Dendritic cell treated with granulocyte-macrophage colony-stimulating factor and Interleukin-4, amounts not matched to agents 40 ng/mL and 50 ng/mL, for 4 days (primary cell): ENCODE measurements at regions not wholly inside any gene's neighbourhood (a gene's known extent, or its start where the extent isn't known, plus 50 kb on each side); places are given as distances from the start of the nearest gene placed in this dataset.
"Not testable (repeated sequence)": the region's sequence is repeated elsewhere in the genome, so short reads cannot be mapped to it uniquely, and the experiment has no call there.

Experiments
- H3K27ac Mint-ChIP-seq: one replicate; pipeline ENCODE4 v1.8.0; 2022; ENCODE audit warnings: mild to moderate bottlenecking, mixed read lengths
- H3K27me3 Mint-ChIP-seq: one replicate; pipeline ENCODE4 v1.8.0; 2022; ENCODE audit warnings: mild to moderate bottlenecking, mixed read lengths
- H3K36me3 Mint-ChIP-seq: one replicate; pipeline ENCODE4 v1.8.0; 2022; ENCODE audit warnings: low read depth, mixed read lengths
- H3K4me1 Mint-ChIP-seq: one replicate; pipeline ENCODE4 v1.8.0; 2022; ENCODE audit warnings: low read depth, mixed read lengths
- H3K4me3 Mint-ChIP-seq: one replicate; pipeline ENCODE4 v1.8.0; 2022; ENCODE audit warnings: mild to moderate bottlenecking, moderate library complexity, mixed read lengths
- H3K9me3 Mint-ChIP-seq: one replicate; pipeline ENCODE4 v1.8.0; 2022; ENCODE audit warnings: mixed read lengths
- intact Hi-C: fragments of 100-400 bp; cut with micrococcal nuclease; formaldehyde crosslinking; loops from one replicate; pipeline ENCODE4 v1.15.0; 2022

DNA sequence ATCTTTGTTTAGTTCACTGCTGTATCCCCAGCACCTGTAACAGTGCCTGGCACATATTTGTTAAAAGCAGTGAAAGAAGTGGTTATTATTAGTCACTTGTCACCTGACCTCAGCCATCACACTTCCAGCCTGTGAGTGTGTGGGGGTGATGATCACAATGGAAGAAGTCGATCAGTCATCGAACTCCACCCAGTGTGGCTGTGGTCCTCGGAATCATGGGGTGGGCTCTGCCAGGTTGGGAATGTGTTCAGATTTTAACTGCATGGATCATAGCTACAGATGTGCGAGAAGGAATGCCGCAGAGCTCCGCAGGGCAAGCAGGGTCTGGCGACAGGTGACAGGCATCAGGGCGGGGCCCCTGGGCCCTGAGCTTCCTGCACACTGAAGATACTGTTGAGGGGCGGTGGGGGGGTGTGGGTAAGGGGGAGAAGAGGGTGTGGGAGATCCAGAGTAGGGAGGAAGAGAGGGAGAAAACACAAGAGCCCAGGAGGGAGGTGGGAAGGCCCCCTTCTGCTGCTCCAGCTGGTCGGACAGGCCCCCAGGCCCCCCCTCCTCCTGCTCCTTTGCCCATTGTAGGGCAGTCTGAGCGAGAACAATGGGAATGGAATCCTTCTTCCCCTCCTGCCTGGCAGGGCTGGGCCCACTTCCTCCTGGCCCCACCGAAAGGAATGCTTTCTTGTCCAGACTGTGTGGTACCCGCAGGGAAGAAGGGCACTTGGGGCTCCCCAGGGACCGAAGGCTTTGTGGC, 89.6 kb downstream of the SPRY4 start:
- intact Hi-C loops, result no loop called here
- Mint-ChIP-seq H3K4me3 (no peak overlapping the region), H3K36me3 (no peaks in the 10 kb centered on the region), H3K27ac (no peak overlapping the region), H3K27me3 (peaks cover 62% of the 10 kb centered on the region), H3K4me1 (peaks cover 11% of the 10 kb centered on the region), H3K9me3 (peaks cover 12% of the 10 kb centered on the region)

DNA sequence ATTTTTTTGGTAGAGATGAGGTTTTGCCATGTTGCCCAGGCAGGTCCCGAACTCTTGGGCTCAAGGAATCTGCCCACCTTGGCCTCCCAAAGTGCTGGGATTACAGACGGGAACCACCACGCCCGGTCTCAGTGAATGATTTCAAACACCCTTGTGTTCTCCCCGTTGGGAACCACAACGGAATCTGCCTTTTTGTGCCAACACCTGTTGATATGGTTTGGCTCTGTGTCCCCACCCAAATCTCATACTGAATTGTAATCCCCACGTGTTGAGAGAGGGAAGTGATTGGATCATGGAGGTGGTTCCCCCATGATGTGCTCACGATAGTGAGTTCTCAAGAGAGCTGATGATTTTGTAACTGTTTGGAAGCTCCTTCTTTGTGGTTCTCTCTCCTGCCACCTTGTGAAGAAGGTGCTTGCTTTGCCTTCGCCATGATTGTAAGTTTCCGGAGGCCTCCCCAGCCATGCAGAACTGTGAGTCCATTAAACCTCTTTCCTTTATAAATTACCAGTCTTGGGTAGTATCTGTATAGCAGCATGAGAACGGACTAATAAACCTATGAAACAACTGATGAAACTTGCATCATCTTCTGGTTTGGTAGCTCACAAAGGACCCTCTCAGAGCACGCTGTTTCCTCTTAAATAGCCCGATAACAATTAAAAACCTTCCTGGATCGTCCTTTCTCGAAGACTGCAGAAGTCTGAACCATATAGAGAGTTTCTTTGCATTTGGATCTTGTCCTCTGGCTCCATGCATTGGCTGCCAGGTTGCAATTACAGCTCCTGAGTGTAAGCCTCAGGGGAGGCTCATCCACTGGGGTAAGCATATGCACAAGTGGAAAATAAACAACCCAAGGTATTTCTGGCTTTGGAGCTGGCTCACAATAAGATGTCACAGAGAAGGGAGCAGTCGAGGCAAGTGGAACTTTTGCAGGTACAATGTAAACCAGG, 91.5 kb downstream of the SPRY4 start:
- H3K27me3 Mint-ChIP-seq, result peaks cover 71% of the 10 kb centered on the region
- H3K9me3 Mint-ChIP-seq, result peaks cover 12% of the 10 kb centered on the region
- no peak overlapping the region for H3K4me3 Mint-ChIP-seq
- H3K4me1 Mint-ChIP-seq, result peaks cover 11% of the 10 kb centered on the region
- no peaks in the 10 kb centered on the region for H3K36me3 Mint-ChIP-seq
- no peak overlapping the region for H3K27ac Mint-ChIP-seq
- intact Hi-C loops, result loop anchor here (5.0 kb wide), 1 partner anchor 136 kb away; no protein-coding TSS in a partner anchor

DNA sequence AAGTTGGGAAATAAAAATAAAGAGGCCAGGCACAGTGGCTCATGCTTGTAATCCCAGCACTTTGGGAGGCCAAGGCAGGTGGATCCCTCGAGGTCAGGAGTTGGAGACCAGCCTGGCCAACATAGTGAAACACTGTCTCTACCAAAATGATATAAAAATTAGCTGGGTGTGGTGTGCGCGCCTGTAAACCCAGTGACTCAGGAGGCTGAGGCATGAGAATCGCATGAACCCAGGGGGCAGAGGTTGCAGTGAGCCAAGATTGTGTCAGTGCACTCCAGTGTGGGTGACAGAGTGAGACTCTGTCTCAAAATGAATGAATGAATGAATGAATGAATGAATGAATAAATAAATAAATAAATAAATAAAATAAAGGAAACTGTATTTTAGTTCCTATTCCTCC, 93.9 kb downstream of the SPRY4 start:
- H3K4me3 Mint-ChIP-seq, H3K9me3 Mint-ChIP-seq, H3K27ac Mint-ChIP-seq, H3K36me3 Mint-ChIP-seq, H3K4me1 Mint-ChIP-seq: not testable (repeated sequence)
- intact Hi-C loops, result loop anchor here (5.0 kb wide), 1 partner anchor 134 kb away; no protein-coding TSS in a partner anchor
- peaks cover 61% of the 10 kb centered on the region for H3K27me3 Mint-ChIP-seq

DNA sequence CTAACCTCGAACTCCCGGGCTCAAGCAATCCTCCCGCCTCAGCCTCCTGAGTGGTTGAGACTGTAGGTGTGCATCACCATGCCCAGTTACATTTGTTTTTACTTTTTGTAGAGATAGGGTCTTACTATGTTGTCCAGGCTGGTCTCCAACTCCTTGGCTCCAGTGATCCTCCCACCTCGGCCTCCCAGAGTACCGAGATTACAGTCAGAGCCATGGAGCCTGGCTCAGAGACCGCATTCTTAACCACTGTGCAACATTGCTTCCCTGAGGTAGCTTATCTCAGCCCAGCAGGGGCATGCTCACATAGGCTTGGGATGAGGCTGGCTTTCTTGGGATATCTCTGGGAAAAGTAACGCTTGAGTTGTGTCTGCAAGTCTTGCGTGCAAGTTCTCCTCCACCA, 99.7 kb downstream of the SPRY4 start:
- no peak overlapping the region for H3K27ac Mint-ChIP-seq
- intact Hi-C loops, result no loop called here

DNA sequence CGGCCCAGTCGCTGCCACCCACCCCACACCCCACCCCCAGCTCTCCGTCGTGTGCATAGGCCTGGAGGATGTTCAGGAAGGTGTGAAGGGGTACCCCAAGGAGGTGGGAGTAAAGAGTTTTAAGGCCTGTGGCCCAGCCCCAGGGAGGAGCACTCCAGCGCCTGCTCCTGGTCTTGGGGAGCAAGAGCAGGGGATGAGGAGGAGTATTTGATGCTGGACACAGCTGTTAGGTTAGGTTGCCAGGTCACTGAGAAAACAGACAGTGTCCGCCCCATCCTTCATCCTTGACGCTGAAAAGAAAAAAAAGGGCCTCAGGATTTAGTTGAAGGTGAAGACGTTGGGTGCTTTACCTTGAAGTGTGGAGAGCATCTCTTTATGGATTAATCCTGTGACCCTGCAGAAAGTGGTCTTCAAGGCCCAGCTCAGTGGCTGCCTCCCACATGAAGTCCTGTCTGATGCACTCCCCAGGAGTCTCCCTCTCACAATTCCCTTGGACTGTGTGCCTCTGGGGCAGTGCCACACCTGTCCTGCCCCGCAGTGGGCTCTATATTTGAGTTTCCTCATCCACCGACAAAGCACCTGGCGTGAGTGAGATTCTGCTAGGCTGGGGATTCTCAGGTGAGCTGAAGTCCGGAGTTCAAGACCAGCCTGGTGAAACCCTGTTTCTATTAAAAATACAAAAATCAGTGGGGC, 101.8 kb downstream of the SPRY4 start:
- Mint-ChIP-seq H3K9me3 (no peaks in the 10 kb centered on the region), H3K4me1 (peaks cover 38% of the 10 kb centered on the region), H3K4me3 (no peak overlapping the region), H3K36me3 (no peaks in the 10 kb centered on the region), H3K27me3 (peaks cover 36% of the 10 kb centered on the region), H3K27ac (peak overlapping the region; percentile 43)
- intact Hi-C loops, result no loop called here

More for the DNA sequence above, 99.7 kb downstream of the SPRY4 start:
- Mint-ChIP-seq H3K4me3 (no peak overlapping the region), H3K36me3 (no peaks in the 10 kb centered on the region), H3K4me1 (peaks cover 38% of the 10 kb centered on the region), H3K27me3 (peaks cover 34% of the 10 kb centered on the region), H3K9me3 (no peaks in the 10 kb centered on the region)

DNA sequence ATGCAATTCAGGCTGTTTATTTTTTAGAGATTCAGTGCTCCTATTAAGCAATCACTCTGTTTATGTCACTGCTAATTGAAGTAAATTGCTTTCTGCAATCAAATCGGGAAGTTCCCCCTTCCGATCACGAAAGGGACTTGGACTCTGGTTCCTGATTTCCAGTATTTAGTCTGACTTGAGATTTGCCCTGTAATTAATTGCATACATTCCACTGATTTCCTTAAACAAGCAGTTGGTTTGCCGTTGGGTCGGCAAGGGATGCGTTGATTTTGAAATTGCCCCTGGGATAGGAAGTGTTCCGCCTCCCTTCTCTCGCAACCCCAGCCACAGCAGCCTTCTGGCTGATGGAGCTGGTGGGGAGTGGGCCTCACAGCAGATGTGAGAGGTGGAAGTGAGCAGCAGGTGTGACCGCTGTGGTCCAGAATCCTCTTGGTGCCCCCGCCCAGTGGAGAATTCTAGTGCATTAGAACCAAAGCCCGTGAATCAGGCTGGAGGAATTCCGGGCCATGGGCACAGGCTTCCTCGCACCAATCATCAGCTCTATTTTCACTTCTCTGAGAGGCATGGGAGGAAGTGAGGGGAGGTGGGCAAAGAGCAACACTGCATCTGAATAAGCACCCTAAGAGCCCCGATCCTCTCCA, 102.5 kb downstream of the SPRY4 start:
- Mint-ChIP-seq H3K27me3 (peaks cover 31% of the 10 kb centered on the region), H3K27ac (peak overlapping the region; percentile 43), H3K9me3 (no peaks in the 10 kb centered on the region), H3K36me3 (no peaks in the 10 kb centered on the region), H3K4me1 (peaks cover 38% of the 10 kb centered on the region), H3K4me3 (peak overlapping the region; percentile 13)
- intact Hi-C loops, result no loop called here

DNA sequence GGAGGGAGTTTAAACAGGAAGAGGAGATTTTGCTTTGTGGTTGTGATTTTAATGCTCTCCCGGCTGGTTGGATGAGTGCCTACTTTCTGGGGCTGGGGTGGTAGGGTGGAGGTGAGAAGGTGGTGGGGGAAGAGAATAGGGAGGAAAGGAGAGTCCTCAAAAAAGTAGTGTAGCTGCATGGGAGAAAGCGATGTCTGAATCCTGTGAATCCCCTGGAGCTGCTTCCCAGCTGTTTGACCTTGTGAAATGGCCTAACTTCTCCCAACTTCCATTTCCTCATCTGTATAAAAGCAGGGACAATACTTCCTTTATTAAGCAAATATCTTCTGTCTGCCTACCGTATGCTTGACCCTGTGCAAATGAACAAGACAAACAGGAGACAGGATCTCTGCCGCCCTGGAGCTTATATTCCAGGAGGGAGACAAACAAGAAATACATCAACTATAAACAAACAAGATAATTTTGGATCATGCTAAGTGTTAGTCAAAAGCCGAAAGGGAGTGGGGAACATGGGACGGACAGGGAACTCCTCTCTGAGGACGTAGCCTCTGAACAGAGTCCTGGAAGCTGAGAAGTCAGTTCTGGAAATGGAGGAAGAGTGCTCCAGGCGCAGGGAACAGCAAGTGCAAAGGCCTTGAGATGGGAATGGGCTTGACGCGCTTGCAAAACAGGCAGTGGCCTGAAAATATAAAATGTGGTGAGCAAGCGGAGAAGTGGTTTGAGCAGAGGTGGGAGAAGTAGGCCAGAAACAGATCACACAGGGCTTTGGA, 103.5 kb downstream of the SPRY4 start:
- H3K27ac Mint-ChIP-seq, result no peak overlapping the region
- peaks cover 38% of the 10 kb centered on the region for H3K4me1 Mint-ChIP-seq
- peaks cover 40% of the 10 kb centered on the region for H3K27me3 Mint-ChIP-seq
- H3K9me3 Mint-ChIP-seq, result no peaks in the 10 kb centered on the region
- H3K4me3 Mint-ChIP-seq, result no peak overlapping the region
- H3K36me3 Mint-ChIP-seq, result no peaks in the 10 kb centered on the region
- intact Hi-C loops, result no loop called here

DNA sequence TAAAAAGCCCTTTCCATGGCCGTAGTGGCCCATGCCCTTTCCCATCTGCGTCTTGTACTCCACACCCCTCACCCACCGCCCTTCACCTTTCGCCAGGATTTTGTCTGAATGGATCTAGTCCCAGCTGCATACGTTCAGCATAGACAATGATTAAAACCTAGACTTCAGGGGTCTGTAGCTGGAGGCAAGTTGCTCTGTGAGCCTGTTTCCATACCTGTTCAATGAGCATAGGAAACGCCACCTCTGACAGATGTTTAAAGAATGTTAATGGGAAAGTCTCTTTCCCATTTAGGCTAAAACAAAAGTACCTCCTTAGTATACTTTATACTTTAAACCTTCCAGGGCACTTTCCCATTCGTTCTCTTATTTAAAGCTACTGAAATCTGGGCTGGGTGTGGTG, 105.7 kb downstream of the SPRY4 start:
- no peak overlapping the region for H3K4me3 Mint-ChIP-seq
- peaks cover 40% of the 10 kb centered on the region for H3K27me3 Mint-ChIP-seq
- H3K27ac Mint-ChIP-seq, result no peak overlapping the region
- H3K9me3 Mint-ChIP-seq, result no peaks in the 10 kb centered on the region
- intact Hi-C loops, result no loop called here
- no peaks in the 10 kb centered on the region for H3K36me3 Mint-ChIP-seq
- H3K4me1 Mint-ChIP-seq, result peaks cover 38% of the 10 kb centered on the region

DNA sequence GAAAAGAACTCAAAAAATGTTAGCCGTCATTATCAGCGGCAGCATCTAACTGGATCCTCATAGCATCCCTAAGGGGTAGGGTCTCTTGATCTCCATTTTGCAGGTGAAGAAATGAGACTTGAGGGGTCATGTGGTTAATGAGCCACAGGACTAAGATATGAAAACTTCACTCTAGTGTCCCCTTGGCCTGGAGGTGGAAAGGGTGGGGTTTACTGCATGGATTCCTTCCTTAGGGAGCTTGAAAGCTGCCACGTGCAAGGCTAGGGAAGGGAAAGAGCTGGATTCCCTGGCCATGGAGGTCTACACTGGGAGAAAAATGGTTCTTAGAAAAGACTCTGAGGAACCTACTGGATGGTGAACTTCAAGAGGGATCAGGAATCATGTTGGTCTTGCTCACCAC, 107.9 kb downstream of the SPRY4 start:
- no peaks in the 10 kb centered on the region for H3K9me3 Mint-ChIP-seq
- H3K36me3 Mint-ChIP-seq, result no peaks in the 10 kb centered on the region
- peaks cover 43% of the 10 kb centered on the region for H3K27me3 Mint-ChIP-seq
- H3K4me1 Mint-ChIP-seq, result peaks cover 17% of the 10 kb centered on the region
- intact Hi-C loops, result no loop called here
- no peak overlapping the region for H3K27ac Mint-ChIP-seq
- H3K4me3 Mint-ChIP-seq, result no peak overlapping the region

DNA sequence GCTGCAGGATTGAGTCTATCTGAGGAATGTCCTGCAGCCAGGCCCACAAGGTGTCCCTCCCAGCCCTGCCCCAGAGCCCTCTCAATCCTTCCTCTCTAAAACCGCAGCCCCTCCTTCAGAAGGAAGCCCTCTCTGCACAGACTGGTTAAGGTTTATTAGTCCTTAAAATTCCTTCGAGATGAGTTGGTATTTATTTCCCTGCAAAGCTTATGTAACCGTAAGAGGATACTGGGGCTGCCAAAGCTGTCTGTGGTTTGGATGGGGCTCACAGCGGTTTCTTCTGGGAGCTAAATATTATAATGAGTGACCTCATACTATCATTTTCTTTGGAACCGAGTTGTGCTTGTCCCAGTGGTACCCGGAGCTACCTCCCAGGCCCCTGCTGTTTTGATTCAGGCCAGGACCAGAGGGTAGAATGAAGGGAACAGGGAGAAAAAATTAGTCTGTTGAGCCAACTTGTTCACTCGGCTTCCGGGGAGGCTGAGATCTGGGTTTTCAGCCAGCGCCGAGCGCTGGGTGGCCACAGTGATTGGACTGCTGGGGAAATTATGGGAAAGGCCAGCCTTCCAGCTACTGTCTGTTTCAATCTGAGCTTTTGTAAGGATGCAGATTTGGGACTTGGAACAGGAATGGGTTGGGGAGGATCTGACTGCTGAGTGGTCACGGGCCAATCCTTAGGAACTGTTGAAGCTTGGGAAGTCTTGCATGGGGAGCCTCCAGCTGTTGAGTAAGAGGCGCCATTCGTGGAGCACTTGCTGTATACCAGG, 107.5 kb downstream of the NDFIP1 start:
- Mint-ChIP-seq H3K4me1 (peaks cover 9% of the 10 kb centered on the region), H3K36me3 (no peaks in the 10 kb centered on the region), H3K4me3 (no peak overlapping the region), H3K27me3 (peaks cover 39% of the 10 kb centered on the region), H3K9me3 (no peaks in the 10 kb centered on the region), H3K27ac (no peak overlapping the region)
- intact Hi-C loops, result no loop called here

DNA sequence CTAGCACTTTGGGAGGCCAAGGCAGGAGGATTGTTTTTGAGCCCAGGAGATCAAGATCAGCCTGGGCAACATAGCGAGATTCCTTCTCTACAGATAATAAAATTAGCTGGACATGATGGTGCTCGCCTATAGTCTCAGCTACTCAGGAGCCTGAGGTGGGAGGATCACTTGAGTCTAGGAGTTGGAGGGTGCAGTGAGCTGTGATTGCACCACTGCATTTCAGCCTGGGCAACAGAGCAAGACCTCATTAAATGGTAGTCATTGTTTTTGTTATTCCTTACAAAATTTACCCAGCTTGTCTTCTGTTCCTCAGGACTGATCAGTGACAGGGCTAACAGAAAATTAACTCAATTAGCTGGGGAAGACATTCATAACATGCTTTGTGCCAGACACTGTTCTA, 104.5 kb downstream of the NDFIP1 start:
- Mint-ChIP-seq H3K36me3 (no peaks in the 10 kb centered on the region), H3K9me3 (no peaks in the 10 kb centered on the region), H3K4me1 (no peaks in the 10 kb centered on the region), H3K4me3 (no peak overlapping the region), H3K27me3 (peaks cover 34% of the 10 kb centered on the region), H3K27ac (no peak overlapping the region)
- intact Hi-C loops, result no loop called here

DNA sequence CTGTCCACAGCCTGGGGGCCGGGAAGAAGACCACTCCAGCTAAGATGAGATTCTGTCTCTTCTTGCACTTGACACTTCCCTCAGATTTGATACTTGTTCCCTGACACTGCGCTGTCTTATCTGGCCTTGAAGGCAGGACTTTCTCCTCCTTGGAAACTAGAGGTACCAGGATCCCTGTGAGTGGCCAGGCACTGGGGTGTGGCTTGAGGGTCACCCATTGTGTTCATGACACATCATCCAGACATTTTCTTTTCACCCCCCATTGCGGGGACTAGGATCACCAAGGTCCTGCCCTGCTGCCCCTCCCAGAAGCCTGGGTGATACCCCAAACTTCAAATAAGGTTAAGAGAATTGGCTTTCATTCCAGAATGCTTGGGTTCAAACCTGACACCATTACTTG, 103.3 kb downstream of the NDFIP1 start:
- Mint-ChIP-seq H3K4me3 (no peak overlapping the region), H3K4me1 (no peaks in the 10 kb centered on the region), H3K9me3 (no peaks in the 10 kb centered on the region), H3K36me3 (no peaks in the 10 kb centered on the region), H3K27me3 (peaks cover 30% of the 10 kb centered on the region), H3K27ac (no peak overlapping the region)
- intact Hi-C loops, result no loop called here
